ENCODE measurements at regions not wholly inside any gene's neighbourhood (a gene's known extent, or its start where the extent isn't known, plus 50 kb on each side); places are given as distances from the start of the nearest gene placed in this dataset.

GRCh38 chr7:118111347-118111746 is 72.6 kb upstream of the LSM8 start:
- Histone ChIP-seq H3K4me3 (no peak overlapping the region), H3F3A (ENCODE audit: insufficient read depth, low read depth) (no peaks in the 10 kb centered on the region), H3K36me3 (ENCODE audit: low read depth) (no peaks in the 10 kb centered on the region), H3K27me3 (ENCODE audit: insufficient read depth, low read depth) (no peaks in the 10 kb centered on the region), H4K20me1 (ENCODE audit: insufficient read depth) (no peaks in the 10 kb centered on the region), H3K9me3 (ENCODE audit: insufficient read depth, low read depth) (no peaks in the 10 kb centered on the region), H3K4me2 (no peak overlapping the region), H3K9me2 (ENCODE audit: insufficient read depth) (no peaks in the 10 kb centered on the region), H3K79me2 (ENCODE audit: low read depth) (no peaks in the 10 kb centered on the region), H2AFZ (no peak overlapping the region), H3K4me1 (replicated peaks; ENCODE audit: insufficient read depth) (no peaks in the 10 kb centered on the region), H3K27ac (no peak overlapping the region)
- CTCF ChIA-PET, result no interaction called here
- BruUV-seq (replicated peaks), result no TSS peak
- POLR2A ChIA-PET (ENCODE audit: unreplicated experiment), result no interaction called here
- intact Hi-C loops (cut with micrococcal nuclease; ENCODE audit: unreplicated experiment), result no loop called here
- DNase-seq, result no peak
- TF ChIP-seq CTCF (conservative IDR thresholded peaks at IDR 0.05) (no peak), EZH2 (IDR thresholded peaks at IDR 0.05; ENCODE audit: low read depth) (no peak)

GRCh38 chr7:118114175-118114574 is 69.8 kb upstream of the LSM8 start:
- Histone ChIP-seq H3K27me3 (ENCODE audit: insufficient read depth, low read depth) (no peaks in the 10 kb centered on the region), H3K27ac (no peak overlapping the region), H3K4me1 (replicated peaks; ENCODE audit: insufficient read depth) (no peaks in the 10 kb centered on the region), H3K4me3 (no peak overlapping the region), H3K36me3 (ENCODE audit: low read depth) (no peaks in the 10 kb centered on the region), H3K9me2 (ENCODE audit: insufficient read depth) (no peaks in the 10 kb centered on the region), H2AFZ (no peak overlapping the region), H3K4me2 (no peak overlapping the region), H3F3A (ENCODE audit: insufficient read depth, low read depth) (no peaks in the 10 kb centered on the region), H3K79me2 (ENCODE audit: low read depth) (no peaks in the 10 kb centered on the region), H4K20me1 (ENCODE audit: insufficient read depth) (no peaks in the 10 kb centered on the region), H3K9me3 (ENCODE audit: insufficient read depth, low read depth) (no peaks in the 10 kb centered on the region)
- BruUV-seq (replicated peaks), result no TSS peak
- DNase-seq, result no peak
- TF ChIP-seq CTCF (conservative IDR thresholded peaks at IDR 0.05) (no peak), EZH2 (IDR thresholded peaks at IDR 0.05; ENCODE audit: low read depth) (no peak)
- intact Hi-C loops (cut with micrococcal nuclease; ENCODE audit: unreplicated experiment), result no loop called here
- POLR2A ChIA-PET (ENCODE audit: unreplicated experiment), result no interaction called here
- CTCF ChIA-PET, result no interaction called here

- H3K36me3 ChIP-seq (ENCODE audit: low read depth), result no peaks in the 10 kb centered on the region
- no peaks in the 10 kb centered on the region for H4K20me1 ChIP-seq (ENCODE audit: insufficient read depth)
- no peaks in the 10 kb centered on the region for H3F3A ChIP-seq (ENCODE audit: insufficient read depth, low read depth)
- no peaks in the 10 kb centered on the region for H3K27me3 ChIP-seq (ENCODE audit: insufficient read depth, low read depth)
- no peak overlapping the region for H3K27ac ChIP-seq
- no peak overlapping the region for H3K4me3 ChIP-seq
- no TSS peak for BruUV-seq (replicated peaks)
- no peaks in the 10 kb centered on the region for H3K4me1 ChIP-seq (replicated peaks; ENCODE audit: insufficient read depth)
- DNase-seq, result no peak
- ChIA-PET POLR2A (ENCODE audit: unreplicated experiment) (no interaction called here), CTCF (no interaction called here)
- no peaks in the 10 kb centered on the region for H3K9me3 ChIP-seq (ENCODE audit: insufficient read depth, low read depth)
- intact Hi-C loops (cut with micrococcal nuclease; ENCODE audit: unreplicated experiment), result no loop called here
- TF ChIP-seq CTCF (conservative IDR thresholded peaks at IDR 0.05), result no peak
- TF ChIP-seq EZH2 (IDR thresholded peaks at IDR 0.05; ENCODE audit: low read depth), result no peak
- H3K4me2 ChIP-seq, result no peak overlapping the region
- H2AFZ ChIP-seq, result no peak overlapping the region
- H3K79me2 ChIP-seq (ENCODE audit: low read depth), result no peaks in the 10 kb centered on the region
- H3K9me2 ChIP-seq (ENCODE audit: insufficient read depth), result no peaks in the 10 kb centered on the region
Measured at GRCh38 chr7:118129041-118129795, 54.7 kb upstream of the LSM8 start.
